Fibroblast of the aortic adventitia (primary cell): ENCODE measurements at regions not wholly inside any gene's neighbourhood (a gene's known extent, or its start where the extent isn't known, plus 50 kb on each side); places are given as distances from the start of the nearest gene placed in this dataset.

Experiments used
- DNase-seq: peaks from one replicate; pipeline ENCODE4 v3.0.0-alpha.2; 2010; ENCODE audit warnings: low read depth
- H3K4me3 ChIP-seq: 2 replicates; pipeline ENCODE4 v1.5.1; 2011; ENCODE audit warnings: low read depth, mild to moderate bottlenecking, control low read depth, low read length, moderate library complexity
- TF ChIP-seq, protein P1 (sequence below): IDR thresholded peaks from 2 replicates; pipeline ENCODE4 v1.5.1; 2011; ENCODE audit warnings: mild to moderate bottlenecking, low read length, control low read depth, inconsistent platforms; ENCODE audit not compliant: insufficient read depth

DNA sequence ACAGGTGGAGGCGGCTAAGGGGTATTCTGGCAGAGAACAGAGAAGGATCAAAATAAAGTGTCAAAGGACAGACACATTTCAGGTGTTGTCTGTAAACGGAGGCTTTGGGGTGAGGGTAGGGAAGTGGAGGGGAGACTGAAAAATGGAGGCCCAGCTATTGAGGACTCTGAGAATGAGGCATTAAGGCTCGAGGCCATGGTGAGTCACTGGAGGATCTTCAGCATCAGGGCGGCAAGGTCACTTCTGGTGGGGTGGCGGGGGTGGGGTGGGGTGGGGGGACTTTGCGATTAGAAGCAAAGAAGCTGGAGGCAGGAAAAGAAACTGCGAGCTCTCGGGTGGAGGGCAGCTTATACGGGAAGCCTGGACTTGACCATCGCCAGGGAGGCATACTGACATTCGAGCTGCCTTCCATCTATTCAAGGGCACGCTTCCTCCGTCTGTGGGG lies 58.4 kb upstream of the PCGF5 start:
- peak overlapping the region; percentile 81 for H3K4me3 ChIP-seq
- DNase-seq: no peak
- TF ChIP-seq, protein P1, sequence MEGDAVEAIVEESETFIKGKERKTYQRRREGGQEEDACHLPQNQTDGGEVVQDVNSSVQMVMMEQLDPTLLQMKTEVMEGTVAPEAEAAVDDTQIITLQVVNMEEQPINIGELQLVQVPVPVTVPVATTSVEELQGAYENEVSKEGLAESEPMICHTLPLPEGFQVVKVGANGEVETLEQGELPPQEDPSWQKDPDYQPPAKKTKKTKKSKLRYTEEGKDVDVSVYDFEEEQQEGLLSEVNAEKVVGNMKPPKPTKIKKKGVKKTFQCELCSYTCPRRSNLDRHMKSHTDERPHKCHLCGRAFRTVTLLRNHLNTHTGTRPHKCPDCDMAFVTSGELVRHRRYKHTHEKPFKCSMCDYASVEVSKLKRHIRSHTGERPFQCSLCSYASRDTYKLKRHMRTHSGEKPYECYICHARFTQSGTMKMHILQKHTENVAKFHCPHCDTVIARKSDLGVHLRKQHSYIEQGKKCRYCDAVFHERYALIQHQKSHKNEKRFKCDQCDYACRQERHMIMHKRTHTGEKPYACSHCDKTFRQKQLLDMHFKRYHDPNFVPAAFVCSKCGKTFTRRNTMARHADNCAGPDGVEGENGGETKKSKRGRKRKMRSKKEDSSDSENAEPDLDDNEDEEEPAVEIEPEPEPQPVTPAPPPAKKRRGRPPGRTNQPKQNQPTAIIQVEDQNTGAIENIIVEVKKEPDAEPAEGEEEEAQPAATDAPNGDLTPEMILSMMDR: no peak

DNA sequence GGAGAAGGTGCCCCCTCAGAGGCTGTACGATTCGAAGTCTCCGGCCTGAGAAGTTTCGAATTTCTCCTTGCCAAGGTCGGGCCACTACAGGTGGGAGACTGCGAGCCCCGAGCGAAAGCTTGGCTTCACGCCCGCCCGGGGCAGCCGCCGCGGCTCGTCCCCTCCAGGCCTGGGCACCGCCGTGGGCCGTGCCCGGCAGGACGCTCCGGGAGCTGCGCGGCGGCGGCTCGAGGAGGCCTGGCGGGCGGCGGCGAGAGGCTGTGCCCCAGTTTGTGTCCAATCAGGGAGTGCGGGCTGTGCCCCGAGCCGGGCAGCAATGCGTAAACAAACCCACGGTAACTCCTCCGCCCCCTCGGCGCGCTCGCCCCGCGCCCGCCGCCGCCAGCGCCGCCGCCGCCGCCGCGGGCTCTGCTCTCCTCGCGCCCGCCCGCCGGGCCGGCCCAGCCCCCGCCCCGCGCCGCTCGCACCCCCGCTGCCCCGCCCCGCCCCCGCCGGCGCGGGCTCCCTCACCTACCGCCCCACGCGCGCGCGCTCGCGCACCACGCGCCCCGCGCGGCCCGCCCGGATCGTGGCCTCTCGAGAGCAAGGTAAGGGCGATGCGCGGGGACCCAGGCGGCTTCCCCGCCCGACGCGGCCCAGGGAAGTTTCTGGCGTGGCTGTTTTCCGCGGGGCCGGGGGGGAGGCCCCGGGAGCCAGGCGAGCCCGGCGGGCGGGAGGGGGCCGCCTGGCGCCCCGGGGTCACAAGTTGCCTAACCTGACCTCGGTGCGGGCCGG lies 57.8 kb upstream of the PCGF5 start:
- DNase-seq: peak; percentile 47

DNA sequence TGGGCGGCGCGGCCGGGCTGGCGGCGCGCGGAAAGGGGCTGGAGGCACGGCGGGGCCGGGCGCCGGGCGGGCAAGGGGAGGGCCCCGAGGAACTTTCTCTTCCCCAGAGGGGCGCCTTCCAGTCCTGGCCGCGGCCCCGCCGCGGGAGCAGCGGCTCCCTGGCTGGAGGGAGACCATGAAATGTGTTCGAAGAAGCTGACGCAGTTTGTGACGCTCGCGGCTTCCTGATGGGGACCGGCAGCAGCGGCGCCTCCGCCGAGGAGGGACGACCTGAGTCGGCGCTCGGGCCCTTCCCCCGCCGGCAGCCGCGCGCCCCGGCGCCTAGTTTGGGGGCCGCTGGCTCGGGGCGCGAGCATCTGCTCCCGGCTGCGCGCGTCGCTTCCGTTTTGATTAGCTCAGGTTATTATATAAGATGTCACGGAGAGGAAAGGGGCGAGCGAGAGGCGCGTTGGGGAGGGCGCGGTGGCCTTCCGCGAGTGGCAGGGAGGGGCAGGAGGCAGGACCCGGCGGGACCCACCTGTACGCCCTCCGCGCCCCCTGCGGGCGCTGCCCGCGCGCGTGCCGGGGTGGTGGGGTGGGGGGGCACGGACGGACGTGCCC lies 57.1 kb upstream of the PCGF5 start:
- H3K4me3 ChIP-seq: peak overlapping the region; percentile 81
- DNase-seq: peak; percentile 60
- TF ChIP-seq, protein P1: no peak

More for the DNA sequence above, 57.8 kb upstream of the PCGF5 start:
- TF ChIP-seq, protein P1: no peak
- H3K4me3 ChIP-seq: peak overlapping the region; percentile 81

DNA sequence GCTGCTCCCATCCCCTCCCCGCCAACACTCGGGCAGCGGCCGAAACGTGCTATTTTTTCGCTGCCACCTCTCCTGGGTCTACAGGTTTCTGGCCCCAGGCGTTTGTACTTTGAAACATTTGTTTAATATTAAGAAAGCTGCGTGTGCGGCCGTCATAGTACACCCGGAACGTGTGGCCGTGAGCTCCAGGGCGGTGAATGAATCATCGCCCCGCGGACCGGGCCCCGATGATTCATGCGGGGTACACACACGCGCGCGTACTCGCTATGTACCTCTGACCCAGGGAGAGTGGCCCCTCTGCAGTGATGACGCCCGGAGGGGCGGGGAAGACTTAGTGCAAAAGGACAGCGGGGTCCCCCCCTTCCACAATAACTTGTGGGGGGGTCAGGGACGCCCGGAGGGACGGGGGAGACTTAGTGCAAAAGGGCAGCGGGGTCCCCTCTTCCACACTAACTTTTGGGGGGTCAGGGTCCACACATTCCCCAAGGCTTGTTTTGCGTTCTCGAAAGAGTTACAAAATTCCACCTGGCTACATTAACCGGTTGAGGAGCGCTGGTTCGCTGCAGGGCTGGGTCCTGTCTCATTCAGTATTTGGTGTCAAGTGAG lies 56.5 kb upstream of the PCGF5 start:
- TF ChIP-seq, protein P1: no peak
- peak; percentile 72 for DNase-seq
- peak overlapping the region; percentile 81 for H3K4me3 ChIP-seq

DNA sequence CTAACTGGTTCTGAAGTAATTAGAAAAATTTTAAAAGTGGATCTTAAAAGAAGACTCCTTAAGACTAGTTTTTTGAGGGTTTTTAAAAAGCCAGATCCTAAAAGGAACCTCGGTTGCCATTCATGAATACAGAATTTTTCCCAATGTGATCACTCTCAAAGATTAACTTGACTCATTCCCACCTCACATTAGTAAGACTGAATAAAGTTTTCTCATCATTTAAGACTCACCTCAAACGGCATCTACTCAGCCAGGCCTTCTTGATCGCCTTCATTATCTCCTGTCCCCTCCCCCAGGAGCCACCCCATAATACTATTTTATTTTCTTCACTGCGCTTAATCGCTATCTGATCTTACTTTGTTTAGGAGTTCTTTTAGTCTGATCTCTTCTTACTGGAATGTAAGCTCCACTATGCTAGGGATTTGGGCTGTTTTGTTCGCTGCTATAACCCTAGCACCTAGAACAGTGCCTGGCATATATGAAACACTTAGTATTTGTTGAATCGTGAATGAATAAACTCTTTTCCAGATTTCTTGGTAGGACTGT lies 55.9 kb upstream of the PCGF5 start:
- no peak for DNase-seq
- TF ChIP-seq, protein P1: no peak
- no peak overlapping the region for H3K4me3 ChIP-seq

DNA sequence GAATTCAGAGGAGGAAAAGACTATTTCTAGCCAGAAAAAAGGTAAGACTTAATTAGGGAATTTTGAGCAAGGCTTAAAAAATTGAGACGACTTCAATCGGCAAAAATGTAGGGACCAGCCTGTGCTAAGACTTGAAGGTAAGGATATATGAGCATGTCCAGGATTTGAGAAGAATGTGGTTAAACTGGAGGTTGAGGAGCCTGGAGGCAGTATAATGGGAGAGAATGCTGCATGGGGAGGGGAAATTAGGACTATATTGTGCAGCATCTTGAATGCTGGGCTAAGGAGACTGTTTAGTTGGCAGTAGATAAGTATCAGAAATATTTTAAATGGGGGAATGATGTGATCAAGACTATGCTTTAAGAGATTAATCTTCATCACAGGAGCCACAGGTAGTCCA lies 53.1 kb upstream of the PCGF5 start:
- TF ChIP-seq, protein P1: no peak

More for the DNA sequence above, 53.1 kb upstream of the PCGF5 start:
- no peak overlapping the region for H3K4me3 ChIP-seq
- no peak for DNase-seq
